HepG2 (cell line): ENCODE measurements at regions not wholly inside any gene's neighbourhood (a gene's known extent, or its start where the extent isn't known, plus 50 kb on each side); places are given as distances from the start of the nearest gene placed in this dataset.

ENCODE experiments used
- ATAC-seq: fragments of 200-7000 bp; cut with Tn5 transposase; 3 replicates; pipeline ENCODE4 v1.9.1; 2020; ENCODE audit warnings: mild to moderate bottlenecking, moderate library complexity
- BruUV-seq: library from RNA; stranded (reverse); fragments of 400-500 nt; replicated peaks from 2 replicates; lab custom pipeline; 2021; lab: Mats Ljungman, UMichigan
- CTCF ChIA-PET: fragments of 300-600 bp; formaldehyde crosslinking; extraction: SDS; loops from one replicate; lab custom pipeline; 2021; ENCODE audit warnings: low total read pairs, inconsistent platforms, low intra/inter-chr PET ratio; lab: Yijun Ruan, JAX
- POLR2A ChIA-PET: fragments of 350-600 bp; sonication (Branson Sonifier 250); formaldehyde crosslinking; loops from one replicate; lab custom pipeline; 2020; ENCODE audit warnings: antibody characterized with exemption, inconsistent platforms; lab: Yijun Ruan, JAX
- DNase-seq: peaks from one replicate; pipeline ENCODE4 v3.0.0-alpha.2; 2015; ENCODE audit warnings: low spot score
- FAIRE-seq: peaks from 3 replicates; lab custom pipeline; 2011; peaks lifted over from hg19 to GRCh38; lab: Jason Lieb, UNC
- H2AFZ ChIP-seq: one replicate; pipeline ENCODE4 v1.6.1; 2011; ENCODE audit warnings: low read length, inconsistent platforms
- H3K27ac ChIP-seq: fragments of 300-600 bp; 3 replicates; pipeline ENCODE4 v1.8.0; 2011; ENCODE audit warnings: mixed run types, mild to moderate bottlenecking, mixed read lengths, low read length, inconsistent platforms; ENCODE audit not compliant: insufficient read depth; ENCODE audit errors: extremely low read length
- H3K27me3 ChIP-seq, 2 experiments: fragments of 200-600 bp in 1 of 2; 2 replicates in 1 of 2; 3 replicates in 1 of 2; pipeline versions ENCODE4 v1.6.0 to v1.8.0; 2011; ENCODE audit warnings: low read length in 2 of 2, mild to moderate bottlenecking in 2 of 2, moderate library complexity in 2 of 2, inconsistent platforms in 1 of 2; ENCODE audit not compliant: insufficient read depth in 2 of 2, control insufficient read depth in 1 of 2
- H3K36me3 ChIP-seq, 2 experiments: fragments of 200-600 bp in 1 of 2; replicated peaks in 1 of 2; 2 replicates in 1 of 2; 3 replicates in 1 of 2; pipeline versions ENCODE4 v1.5.1 to v1.8.0; 2011; ENCODE audit warnings: low read length in 2 of 2, inconsistent platforms in 1 of 2; ENCODE audit not compliant: insufficient read depth in 2 of 2, control insufficient read depth in 1 of 2
- H3K4me1 ChIP-seq: 2 replicates; pipeline ENCODE4 v1.5.1; 2012; ENCODE audit warnings: low read length, inconsistent platforms; ENCODE audit not compliant: insufficient read depth
- H3K4me2 ChIP-seq: 2 replicates; pipeline ENCODE4 v1.6.0; 2011; ENCODE audit warnings: low read depth, low read length, inconsistent platforms
- H3K4me3 ChIP-seq, 3 experiments: fragments of 200-600 bp in 1 of 3; sonication (generic), shearing (Covaris generic) in 1 of 3; replicated peaks in 1 of 3; 2 replicates each; pipeline ENCODE4 v1.5.1; 2011 to 2016; ENCODE audit warnings: low read length in 3 of 3, inconsistent platforms in 2 of 3, low read depth in 2 of 3, mild to moderate bottlenecking in 2 of 3, control low read depth in 1 of 3, mixed read lengths in 1 of 3; ENCODE audit not compliant: insufficient read depth in 1 of 3
- H3K79me2 ChIP-seq: one replicate; pipeline ENCODE4 v1.6.1; 2011; ENCODE audit warnings: low read length, inconsistent platforms; ENCODE audit not compliant: insufficient read depth
- H3K9ac ChIP-seq: 2 replicates; pipeline ENCODE4 v1.6.0; 2011; ENCODE audit warnings: mild to moderate bottlenecking, low read depth, low read length, inconsistent platforms; ENCODE audit not compliant: insufficient read depth
- H3K9me3 ChIP-seq: 2 replicates; pipeline ENCODE4 v1.5.1; 2012; ENCODE audit warnings: mild to moderate bottlenecking, low read length
- H4K20me1 ChIP-seq: 2 replicates; pipeline ENCODE4 v1.6.0; 2011; ENCODE audit warnings: inconsistent platforms, mild to moderate bottlenecking, low read length, moderate library complexity; ENCODE audit not compliant: insufficient read depth
- ARID5B ChIP-seq: IDR thresholded peaks from 2 replicates; pipeline ENCODE4 v1.4.0; 2020; ENCODE audit warnings: mild to moderate bottlenecking, missing genetic modification reagents
- HMG20A ChIP-seq: IDR thresholded peaks from 2 replicates; pipeline ENCODE4 v1.6.1; 2016; ENCODE audit warnings: borderline replicate concordance
- JUND ChIP-seq: sonication (generic); formaldehyde crosslinking; IDR thresholded peaks from 2 replicates; pipeline ENCODE4 v1.8.0; 2022; ENCODE audit warnings: mild to moderate bottlenecking, missing genetic modification reagents
- NFRKB ChIP-seq: fragments of 450-650 bp; IDR thresholded peaks from 2 replicates; pipeline ENCODE4 v1.6.1; 2017
- PREB ChIP-seq: sonication (generic); formaldehyde crosslinking; IDR thresholded peaks from 2 replicates; pipeline ENCODE4 v1.4.0; 2020; ENCODE audit warnings: missing genetic modification reagents
- RAD21 ChIP-seq: fragments of 450-650 bp; formaldehyde crosslinking; IDR thresholded peaks from 2 replicates; pipeline ENCODE4 v1.5.0; 2020; ENCODE audit warnings: mild to moderate bottlenecking
- ZFP41 ChIP-seq: sonication (generic); formaldehyde crosslinking; IDR thresholded peaks from 2 replicates; pipeline ENCODE4 v1.4.0; 2020; ENCODE audit warnings: mild to moderate bottlenecking, missing genetic modification reagents, borderline replicate concordance
- whole genome bisulfite sequencing: methylation state at CpG from one replicate; pipeline ENCODE4 v1.1.6; 2017; ENCODE audit warnings: low lambda C conversion rate; 5-methylcytosine and 5-hydroxymethylcytosine counted together
- in situ Hi-C: cut with HindIII; loops from 2 replicates; pipeline ENCODE4 v1.10.0; 2017; ENCODE audit warnings: low pct_unique_long_range_greater_than_20kb; ENCODE audit not compliant: extremely low pct_ligation_motif_present
- intact Hi-C: fragments of 100-400 bp; cut with micrococcal nuclease; formaldehyde crosslinking; loops from one replicate; pipeline ENCODE4 v1.10.0; 2022; ENCODE audit not compliant: unreplicated experiment

- H3K27ac ChIP-seq, result no peak overlapping the region
- H3K4me3 ChIP-seq, result no peak overlapping the region
- ChIA-PET CTCF (no interaction called here), POLR2A (no interaction called here)
- BruUV-seq, result no TSS peak
- H3K27me3 ChIP-seq, result no peaks in the 10 kb centered on the region; a peak in 1 of 5 replicates
- 5% methylated on average over 2 of the region's 2 CpGs for WGBS
- no peaks in the 10 kb centered on the region for H3K9me3 ChIP-seq
- no peak overlapping the region for H3K9ac ChIP-seq
- no peak overlapping the region for H2AFZ ChIP-seq
- H3K4me1 ChIP-seq, result no peaks in the 10 kb centered on the region
- H3K36me3 ChIP-seq, result no peaks in the 10 kb centered on the region
- no peak overlapping the region for H3K4me2 ChIP-seq
- intact Hi-C loops, result no loop called here
- H3K79me2 ChIP-seq, result no peaks in the 10 kb centered on the region
- no peaks in the 10 kb centered on the region for H4K20me1 ChIP-seq
- in situ Hi-C loops, result no loop called here
- ATAC-seq (no peak), DNase-seq (no peak), FAIRE-seq (no peak)
- TF ChIP-seq RAD21 (CRISPR knock-in tag) (no peak), ZFP41 (CRISPR knock-in tag) (no peak), PREB (CRISPR knock-in tag) (no peak), NFRKB (no peak), HMG20A (no peak), JUND (CRISPR knock-in tag) (no peak), ARID5B (CRISPR knock-in tag) (no peak)
Observed at GRCh38 chr3:83843716-83844115, 1115.1 kb upstream of the CADM2 start.
